Erythroblast (primary cell): ENCODE measurements at regions not wholly inside any gene's neighbourhood (a gene's known extent, or its start where the extent isn't known, plus 50 kb on each side); places are given as distances from the start of the nearest gene placed in this dataset.
"Not testable (repeated sequence)": the region's sequence is repeated elsewhere in the genome, so short reads cannot be mapped to it uniquely, and the experiment has no call there.

Source experiments
- GATA1 ChIP-seq: IDR thresholded peaks from 2 replicates; pipeline ENCODE4 v1.6.1; 2011; ENCODE audit warnings: low read depth, mild to moderate bottlenecking, control low read depth, low read length, moderate library complexity
- POLR2A ChIP-seq: IDR thresholded peaks from 2 replicates; pipeline ENCODE4 v1.6.1; 2011; ENCODE audit warnings: mild to moderate bottlenecking, low read length

GRCh38 chr4:162739596-162739995 lies 427.1 kb downstream of the NAF1 start:
- not testable (repeated sequence) for TF ChIP-seq POLR2A, GATA1
